Astrocyte of the spinal cord (primary cell): ENCODE measurements at regions not wholly inside any gene's neighbourhood (a gene's known extent, or its start where the extent isn't known, plus 50 kb on each side); places are given as distances from the start of the nearest gene placed in this dataset.

Source experiments
- DNase-seq: peaks from one replicate; pipeline ENCODE4 v3.0.0; 2011; ENCODE audit warnings: low read depth, low spot score
- H3K4me3 ChIP-seq: 2 replicates; pipeline ENCODE4 v1.5.1; 2011; ENCODE audit warnings: low read depth, mild to moderate bottlenecking, low read length, moderate library complexity
- in situ Hi-C: cut with HindIII; loops from 2 replicates; pipeline ENCODE4 v1.10.0; 2017; ENCODE audit warnings: low sequenced_read_pairs
- TF ChIP-seq, protein P1 (sequence below): IDR thresholded peaks from 2 replicates; pipeline ENCODE4 v1.5.1; 2012; ENCODE audit warnings: low read depth, mild to moderate bottlenecking, low read length, inconsistent platforms

- no peak overlapping the region for H3K4me3 ChIP-seq
- in situ Hi-C loops, result no loop called here
- DNase-seq, result no peak
- TF ChIP-seq, protein P1, sequence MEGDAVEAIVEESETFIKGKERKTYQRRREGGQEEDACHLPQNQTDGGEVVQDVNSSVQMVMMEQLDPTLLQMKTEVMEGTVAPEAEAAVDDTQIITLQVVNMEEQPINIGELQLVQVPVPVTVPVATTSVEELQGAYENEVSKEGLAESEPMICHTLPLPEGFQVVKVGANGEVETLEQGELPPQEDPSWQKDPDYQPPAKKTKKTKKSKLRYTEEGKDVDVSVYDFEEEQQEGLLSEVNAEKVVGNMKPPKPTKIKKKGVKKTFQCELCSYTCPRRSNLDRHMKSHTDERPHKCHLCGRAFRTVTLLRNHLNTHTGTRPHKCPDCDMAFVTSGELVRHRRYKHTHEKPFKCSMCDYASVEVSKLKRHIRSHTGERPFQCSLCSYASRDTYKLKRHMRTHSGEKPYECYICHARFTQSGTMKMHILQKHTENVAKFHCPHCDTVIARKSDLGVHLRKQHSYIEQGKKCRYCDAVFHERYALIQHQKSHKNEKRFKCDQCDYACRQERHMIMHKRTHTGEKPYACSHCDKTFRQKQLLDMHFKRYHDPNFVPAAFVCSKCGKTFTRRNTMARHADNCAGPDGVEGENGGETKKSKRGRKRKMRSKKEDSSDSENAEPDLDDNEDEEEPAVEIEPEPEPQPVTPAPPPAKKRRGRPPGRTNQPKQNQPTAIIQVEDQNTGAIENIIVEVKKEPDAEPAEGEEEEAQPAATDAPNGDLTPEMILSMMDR, result no peak
Measured at GRCh38 chr5:34582371-34582770, 73.8 kb upstream of the RAI14 start.

GRCh38 chr5:34583167-34583566, 73.0 kb upstream of the RAI14 start:
- H3K4me3 ChIP-seq, result no peak overlapping the region
- TF ChIP-seq, protein P1, result no peak
- in situ Hi-C loops, result no loop called here
- no peak for DNase-seq

DNA sequence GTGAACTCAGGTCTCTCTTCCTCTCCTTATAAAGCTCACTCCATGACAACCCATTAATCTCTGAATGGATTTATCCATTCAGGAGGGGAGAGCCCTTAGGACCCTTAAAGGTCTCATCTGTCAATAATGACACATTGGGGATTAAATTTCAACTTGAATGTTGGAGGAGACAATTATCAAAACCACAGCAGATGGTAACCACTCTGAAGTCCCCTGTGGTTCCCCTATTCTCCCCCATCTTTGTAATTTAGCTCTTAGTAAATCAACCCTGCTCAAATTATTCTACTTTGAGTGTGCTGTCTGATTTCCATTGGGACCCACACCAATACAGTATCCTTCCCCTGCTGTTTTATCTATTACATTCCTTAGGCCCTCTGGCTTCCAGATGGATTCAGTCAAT, 72.0 kb upstream of the RAI14 start:
- TF ChIP-seq, protein P1, result no peak
- DNase-seq, result no peak
- H3K4me3 ChIP-seq, result no peak overlapping the region
- in situ Hi-C loops, result no loop called here

DNA sequence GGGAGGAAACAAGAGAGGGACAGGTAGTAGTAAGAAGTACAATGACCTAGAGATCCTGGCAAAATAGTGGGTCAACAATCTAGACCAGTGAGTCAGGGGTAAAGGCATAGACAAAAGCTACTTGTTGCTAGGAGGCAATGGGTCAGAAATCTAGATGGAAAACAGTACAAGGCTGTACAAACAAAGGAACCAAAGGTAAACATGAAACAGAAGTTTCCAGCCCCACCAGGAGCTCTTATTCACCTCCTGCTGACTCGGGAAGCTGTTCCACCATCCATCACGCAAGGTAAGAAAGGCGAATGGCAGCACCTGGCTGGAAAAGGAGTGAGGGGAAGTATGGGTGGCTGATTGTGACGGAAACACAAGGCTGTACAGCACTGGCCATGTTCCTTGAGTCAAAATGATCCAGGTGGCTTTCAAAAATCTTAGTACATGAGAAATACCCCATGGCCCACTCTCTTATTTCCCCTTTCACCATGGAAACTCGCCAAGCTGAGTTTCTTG, 70.5 kb upstream of the RAI14 start:
- DNase-seq, result peak; percentile 79
- in situ Hi-C loops, result no loop called here
- no peak overlapping the region for H3K4me3 ChIP-seq
- TF ChIP-seq, protein P1, result no peak

- in situ Hi-C loops, result no loop called here
- TF ChIP-seq, protein P1, result no peak
- no peak overlapping the region for H3K4me3 ChIP-seq
- DNase-seq, result peak; percentile 80
Measured at GRCh38 chr5:34586117-34586885, 69.8 kb upstream of the RAI14 start.

- in situ Hi-C loops, result no loop called here
- no peak overlapping the region for H3K4me3 ChIP-seq
- DNase-seq, result peak; percentile 55
- TF ChIP-seq, protein P1, result no peak
Measured at GRCh38 chr5:34587355-34588241, 68.5 kb upstream of the RAI14 start.
